Activated CD8-positive, alpha-beta T cell treated with anti-CD3 and anti-CD28 coated beads for 36 hours (primary cell): ENCODE measurements at regions not wholly inside any gene's neighbourhood (a gene's known extent, or its start where the extent isn't known, plus 50 kb on each side); places are given as distances from the start of the nearest gene placed in this dataset.
"Not testable (repeated sequence)": the region's sequence is repeated elsewhere in the genome, so short reads cannot be mapped to it uniquely, and the experiment has no call there.

Experiments used
- ATAC-seq: fragments of 200-7000 bp; cut with Tn5 transposase; one replicate; pipeline ENCODE4 v1.10.0; 2021; ENCODE audit warnings: mild to moderate bottlenecking, moderate library complexity
- CTCF ChIA-PET: fragments of 350-600 bp; sonication (Branson Sonifier 250); formaldehyde crosslinking; loops from one replicate; lab custom pipeline; 2021; ENCODE audit warnings: antibody characterized with exemption; lab: Charles Lee
- POLR2A ChIA-PET: fragments of 350-600 bp; sonication (Branson Sonifier 250); formaldehyde crosslinking; loops from one replicate; lab custom pipeline; 2021; ENCODE audit warnings: antibody characterized with exemption; lab: Charles Lee
- DNase-seq: peaks from one replicate; pipeline ENCODE4 v3.0.0-alpha.2; 2020
- H3K27ac Mint-ChIP-seq: one replicate; pipeline ENCODE4 v1.8.0; 2021; ENCODE audit warnings: mild to moderate bottlenecking, mixed read lengths
- H3K27me3 Mint-ChIP-seq: one replicate; pipeline ENCODE4 v1.8.0; 2021; ENCODE audit warnings: mixed read lengths
- H3K36me3 Mint-ChIP-seq: one replicate; pipeline ENCODE4 v1.8.0; 2021; ENCODE audit warnings: low read depth, mixed read lengths
- H3K4me1 Mint-ChIP-seq: one replicate; pipeline ENCODE4 v1.8.0; 2021; ENCODE audit warnings: low read depth, mixed read lengths
- H3K4me3 Mint-ChIP-seq: one replicate; pipeline ENCODE4 v1.8.0; 2021; ENCODE audit warnings: mild to moderate bottlenecking, moderate library complexity, mixed read lengths
- H3K9me3 Mint-ChIP-seq: one replicate; pipeline ENCODE4 v1.8.0; 2021; ENCODE audit warnings: mixed read lengths
- intact Hi-C: fragments of 100-400 bp; cut with micrococcal nuclease; formaldehyde crosslinking; loops from one replicate; pipeline ENCODE4 v1.10.0; 2022
- TF ChIP-seq, protein P1 (sequence below): fragments of 200-600 bp; IDR thresholded peaks from one replicate; pipeline ENCODE4 v1.8.0; 2022; ENCODE audit warnings: antibody characterized with exemption, mild to moderate bottlenecking

DNA sequence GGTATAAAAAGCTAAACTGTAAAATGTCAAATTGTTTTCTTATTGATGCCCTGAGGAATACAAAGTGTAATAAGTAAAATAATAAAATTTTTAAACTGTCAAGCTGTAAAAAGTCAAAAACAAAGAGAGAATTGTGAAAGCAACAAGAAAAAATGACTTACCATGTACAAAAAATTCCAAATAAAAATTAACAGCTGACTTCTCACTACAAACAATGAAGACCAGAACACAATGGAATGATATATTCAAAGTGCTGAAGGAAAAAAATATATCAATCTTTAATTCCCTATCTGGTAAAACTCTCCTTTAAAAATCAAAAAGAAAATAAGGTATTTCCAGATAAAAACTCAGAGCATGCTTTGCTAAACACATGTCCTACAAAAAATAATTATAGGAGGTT, 883.5 kb downstream of the IGSF11 start:
- H3K9me3 Mint-ChIP-seq = peaks cover 14% of the 10 kb centered on the region
- H3K36me3 Mint-ChIP-seq = no peaks in the 10 kb centered on the region
- no peak overlapping the region for H3K4me3 Mint-ChIP-seq
- no peak for DNase-seq
- ChIA-PET CTCF (no interaction called here), POLR2A (no interaction called here)
- TF ChIP-seq, protein P1, sequence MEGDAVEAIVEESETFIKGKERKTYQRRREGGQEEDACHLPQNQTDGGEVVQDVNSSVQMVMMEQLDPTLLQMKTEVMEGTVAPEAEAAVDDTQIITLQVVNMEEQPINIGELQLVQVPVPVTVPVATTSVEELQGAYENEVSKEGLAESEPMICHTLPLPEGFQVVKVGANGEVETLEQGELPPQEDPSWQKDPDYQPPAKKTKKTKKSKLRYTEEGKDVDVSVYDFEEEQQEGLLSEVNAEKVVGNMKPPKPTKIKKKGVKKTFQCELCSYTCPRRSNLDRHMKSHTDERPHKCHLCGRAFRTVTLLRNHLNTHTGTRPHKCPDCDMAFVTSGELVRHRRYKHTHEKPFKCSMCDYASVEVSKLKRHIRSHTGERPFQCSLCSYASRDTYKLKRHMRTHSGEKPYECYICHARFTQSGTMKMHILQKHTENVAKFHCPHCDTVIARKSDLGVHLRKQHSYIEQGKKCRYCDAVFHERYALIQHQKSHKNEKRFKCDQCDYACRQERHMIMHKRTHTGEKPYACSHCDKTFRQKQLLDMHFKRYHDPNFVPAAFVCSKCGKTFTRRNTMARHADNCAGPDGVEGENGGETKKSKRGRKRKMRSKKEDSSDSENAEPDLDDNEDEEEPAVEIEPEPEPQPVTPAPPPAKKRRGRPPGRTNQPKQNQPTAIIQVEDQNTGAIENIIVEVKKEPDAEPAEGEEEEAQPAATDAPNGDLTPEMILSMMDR = no peak
- no peaks in the 10 kb centered on the region for H3K27me3 Mint-ChIP-seq
- no peak for ATAC-seq
- no peaks in the 10 kb centered on the region for H3K4me1 Mint-ChIP-seq
- intact Hi-C loops = no loop called here
- no peak overlapping the region for H3K27ac Mint-ChIP-seq

DNA sequence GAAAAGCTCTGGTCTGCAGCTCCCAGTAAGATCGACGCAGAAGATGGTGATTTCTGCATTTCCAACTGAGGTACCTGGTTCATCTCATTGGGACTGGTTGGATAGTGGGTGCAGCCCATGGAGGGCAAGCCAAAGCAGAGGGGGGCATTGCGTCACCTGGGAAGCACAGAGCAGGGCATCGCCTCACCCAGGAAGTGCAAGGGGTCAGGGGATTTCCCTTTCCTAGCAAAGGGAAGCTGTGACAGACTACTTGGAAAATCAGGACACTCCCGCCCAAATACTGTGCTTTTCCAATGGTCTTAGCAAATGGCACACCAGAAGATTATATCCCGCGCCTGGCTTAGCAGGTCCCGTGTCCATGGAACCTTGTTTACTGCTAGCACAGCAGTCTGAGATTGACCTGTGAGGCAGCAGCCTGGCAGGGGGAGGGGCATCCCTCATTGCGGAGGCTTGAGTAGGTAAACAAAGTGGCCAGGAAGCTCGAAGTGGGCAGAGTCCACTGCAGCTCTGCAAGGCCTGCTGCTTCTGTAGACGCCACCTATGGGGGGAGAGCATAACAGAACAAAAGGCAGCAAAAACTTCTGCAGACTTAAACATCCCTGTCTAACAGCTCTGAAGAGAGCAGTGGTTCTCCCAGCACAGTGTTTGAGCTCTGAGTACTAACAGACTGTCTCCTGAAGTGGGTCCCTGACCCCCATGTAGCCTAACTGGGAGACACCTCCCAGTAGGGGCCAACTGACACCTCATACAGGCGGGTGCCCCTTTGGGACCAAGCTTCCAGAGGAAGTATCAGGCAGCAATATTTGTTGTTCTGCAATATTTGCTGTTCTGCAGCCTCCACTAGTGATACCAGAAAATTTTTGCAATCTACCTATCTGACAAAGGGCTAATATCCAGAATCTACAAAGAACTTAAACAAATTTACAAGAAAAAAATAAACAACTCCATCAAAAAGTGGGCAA, 871.7 kb downstream of the IGSF11 start:
- H3K9me3 Mint-ChIP-seq = peaks cover 19% of the 10 kb centered on the region
- H3K4me3 Mint-ChIP-seq, POLR2A ChIA-PET, CTCF ChIA-PET, intact Hi-C loops, DNase-seq, H3K27me3 Mint-ChIP-seq, ATAC-seq, H3K36me3 Mint-ChIP-seq, H3K27ac Mint-ChIP-seq, H3K4me1 Mint-ChIP-seq: not testable (repeated sequence)

DNA sequence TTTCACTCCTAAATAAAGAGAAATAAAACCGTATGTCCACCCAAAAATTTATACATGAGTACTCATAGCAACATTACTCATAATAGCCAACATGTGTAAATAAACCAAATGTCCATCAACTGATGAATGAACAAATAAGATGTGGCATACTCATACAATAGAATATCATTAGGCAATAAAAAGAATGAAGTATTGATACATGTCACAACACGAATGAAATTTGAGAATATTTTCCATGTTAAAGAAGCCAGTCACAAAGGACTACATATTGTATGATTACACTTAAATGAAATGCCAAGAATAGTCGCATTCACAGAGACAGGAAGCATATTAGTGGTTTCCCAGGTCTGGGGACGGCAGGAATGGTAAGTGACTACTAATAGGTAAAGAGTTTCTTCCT, 869.2 kb downstream of the IGSF11 start:
- Mint-ChIP-seq H3K27ac (no peak overlapping the region), H3K36me3 (no peaks in the 10 kb centered on the region), H3K27me3 (no peaks in the 10 kb centered on the region), H3K4me1 (no peaks in the 10 kb centered on the region), H3K4me3 (no peak overlapping the region), H3K9me3 (peaks cover 12% of the 10 kb centered on the region)
- no peak for DNase-seq
- TF ChIP-seq, protein P1 = no peak
- no peak for ATAC-seq
- intact Hi-C loops = no loop called here
- POLR2A ChIA-PET = no interaction called here
- CTCF ChIA-PET = no interaction called here

DNA sequence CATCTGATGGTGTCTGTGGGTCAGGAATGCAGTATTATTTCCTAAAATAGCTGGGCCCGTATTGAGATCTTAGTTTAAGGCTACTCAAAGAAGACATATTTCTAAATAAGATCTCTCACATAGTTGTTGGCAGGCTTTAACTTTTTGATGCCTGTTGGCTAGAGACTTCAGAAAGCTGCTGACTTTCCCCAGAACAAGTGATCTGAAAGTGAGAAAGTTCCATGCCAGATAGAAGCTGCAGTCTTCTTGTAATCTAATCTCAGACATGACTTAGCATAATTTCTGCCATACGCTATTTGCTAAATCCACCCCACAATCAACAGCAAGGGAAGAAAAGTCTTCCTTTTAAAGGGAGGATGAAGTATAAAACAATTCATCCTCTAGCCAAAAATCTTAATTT, 867.1 kb downstream of the IGSF11 start:
- ATAC-seq (no peak), DNase-seq (no peak)
- intact Hi-C loops = no loop called here
- TF ChIP-seq, protein P1 = no peak
- Mint-ChIP-seq H3K27ac (no peak overlapping the region), H3K9me3 (peaks cover 16% of the 10 kb centered on the region), H3K4me1 (no peaks in the 10 kb centered on the region), H3K36me3 (no peaks in the 10 kb centered on the region), H3K4me3 (no peak overlapping the region), H3K27me3 (no peaks in the 10 kb centered on the region)
- ChIA-PET CTCF (no interaction called here), POLR2A (no interaction called here)

DNA sequence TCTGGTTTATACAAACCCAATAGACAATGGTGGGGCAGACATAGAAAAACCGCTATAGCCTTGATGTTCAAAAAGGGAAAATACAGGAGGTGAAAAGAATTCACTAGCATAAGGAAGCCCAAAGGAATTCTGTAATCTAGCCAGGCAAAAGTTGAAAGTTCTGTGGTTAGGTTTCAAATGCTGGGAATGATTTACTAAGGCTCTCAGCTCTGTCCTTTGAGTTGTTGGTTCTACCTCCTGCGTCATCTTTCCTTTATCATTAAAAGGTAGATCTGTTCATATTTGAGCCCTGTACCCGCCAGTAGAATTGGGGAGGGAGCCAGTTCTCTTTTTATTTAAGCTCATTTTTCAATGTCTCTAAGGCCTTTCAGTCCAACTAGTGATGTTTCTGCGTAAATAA, 866.5 kb downstream of the IGSF11 start:
- DNase-seq = no peak
- Mint-ChIP-seq H3K4me1 (no peaks in the 10 kb centered on the region), H3K27ac (no peak overlapping the region), H3K9me3 (peaks cover 16% of the 10 kb centered on the region), H3K36me3 (no peaks in the 10 kb centered on the region), H3K4me3 (no peak overlapping the region), H3K27me3 (no peaks in the 10 kb centered on the region)
- ChIA-PET CTCF (no interaction called here), POLR2A (no interaction called here)
- TF ChIP-seq, protein P1 = no peak
- intact Hi-C loops = no loop called here
- no peak for ATAC-seq
